ENCODE measurements at regions not wholly inside any gene's neighbourhood (a gene's known extent, or its start where the extent isn't known, plus 50 kb on each side); places are given as distances from the start of the nearest gene placed in this dataset.

DNA sequence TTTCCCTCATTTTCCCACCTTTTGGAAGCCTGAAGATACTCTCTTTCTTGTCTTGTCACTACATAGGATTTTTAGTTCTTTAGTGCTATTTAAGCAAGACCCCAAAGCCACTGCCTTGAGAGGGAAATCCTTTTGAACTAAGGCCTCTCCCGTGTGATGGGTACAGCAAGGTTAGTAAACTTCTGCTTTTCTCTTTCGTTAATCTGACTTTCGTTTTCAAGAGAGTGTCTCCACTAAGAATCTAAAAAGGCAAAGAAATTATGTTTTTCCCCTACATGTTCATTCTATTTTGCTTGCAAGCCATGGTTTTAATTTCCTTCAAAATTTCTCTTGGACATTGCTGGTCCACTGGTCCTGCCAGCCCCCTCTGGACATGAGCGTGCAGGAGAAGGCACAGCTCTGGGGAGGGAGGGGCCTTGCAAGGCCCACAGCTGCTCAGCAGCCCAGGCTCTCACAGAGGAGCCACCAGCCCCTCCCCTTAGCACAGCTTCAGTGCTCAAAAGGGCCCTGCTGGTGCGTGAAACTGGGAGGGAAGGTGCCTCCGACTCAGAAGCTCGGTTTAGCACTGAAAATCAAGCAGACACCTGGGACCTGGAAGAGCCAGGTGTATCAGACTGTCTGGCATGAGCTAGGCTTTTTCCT lies 210.9 kb upstream of the GALNT2 start:
- no peak overlapping the region for H3K27ac ChIP-seq
- TF ChIP-seq ZFX (IDR thresholded peaks at IDR 0.05) = no peak
- TF ChIP-seq, protein P1, sequence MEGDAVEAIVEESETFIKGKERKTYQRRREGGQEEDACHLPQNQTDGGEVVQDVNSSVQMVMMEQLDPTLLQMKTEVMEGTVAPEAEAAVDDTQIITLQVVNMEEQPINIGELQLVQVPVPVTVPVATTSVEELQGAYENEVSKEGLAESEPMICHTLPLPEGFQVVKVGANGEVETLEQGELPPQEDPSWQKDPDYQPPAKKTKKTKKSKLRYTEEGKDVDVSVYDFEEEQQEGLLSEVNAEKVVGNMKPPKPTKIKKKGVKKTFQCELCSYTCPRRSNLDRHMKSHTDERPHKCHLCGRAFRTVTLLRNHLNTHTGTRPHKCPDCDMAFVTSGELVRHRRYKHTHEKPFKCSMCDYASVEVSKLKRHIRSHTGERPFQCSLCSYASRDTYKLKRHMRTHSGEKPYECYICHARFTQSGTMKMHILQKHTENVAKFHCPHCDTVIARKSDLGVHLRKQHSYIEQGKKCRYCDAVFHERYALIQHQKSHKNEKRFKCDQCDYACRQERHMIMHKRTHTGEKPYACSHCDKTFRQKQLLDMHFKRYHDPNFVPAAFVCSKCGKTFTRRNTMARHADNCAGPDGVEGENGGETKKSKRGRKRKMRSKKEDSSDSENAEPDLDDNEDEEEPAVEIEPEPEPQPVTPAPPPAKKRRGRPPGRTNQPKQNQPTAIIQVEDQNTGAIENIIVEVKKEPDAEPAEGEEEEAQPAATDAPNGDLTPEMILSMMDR (conservative IDR thresholded peaks at IDR 0.05) = no peak

DNA sequence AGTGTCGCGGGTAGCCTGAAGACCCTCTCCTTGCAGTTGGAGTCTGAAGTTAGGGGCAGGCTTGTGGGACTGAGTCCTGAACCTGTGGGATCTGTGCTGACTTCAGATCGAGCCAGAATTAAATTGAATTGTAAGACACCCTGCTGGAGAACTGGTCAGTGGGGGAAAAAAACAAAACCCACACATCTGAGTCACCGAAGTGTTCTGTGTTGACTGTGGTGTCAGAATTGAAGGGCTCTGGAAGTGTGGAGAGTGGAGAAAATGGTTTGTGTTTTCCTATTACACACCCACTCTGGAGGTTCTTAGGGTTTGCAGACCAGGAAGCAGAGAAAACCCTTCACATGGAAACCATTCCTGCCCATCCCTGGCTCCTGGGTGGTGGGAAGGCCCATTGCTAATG lies 209.5 kb upstream of the GALNT2 start:
- H3K27ac ChIP-seq = no peak overlapping the region
- TF ChIP-seq, protein P1 (conservative IDR thresholded peaks at IDR 0.05) = no peak
- TF ChIP-seq ZFX (IDR thresholded peaks at IDR 0.05) = no peak

DNA sequence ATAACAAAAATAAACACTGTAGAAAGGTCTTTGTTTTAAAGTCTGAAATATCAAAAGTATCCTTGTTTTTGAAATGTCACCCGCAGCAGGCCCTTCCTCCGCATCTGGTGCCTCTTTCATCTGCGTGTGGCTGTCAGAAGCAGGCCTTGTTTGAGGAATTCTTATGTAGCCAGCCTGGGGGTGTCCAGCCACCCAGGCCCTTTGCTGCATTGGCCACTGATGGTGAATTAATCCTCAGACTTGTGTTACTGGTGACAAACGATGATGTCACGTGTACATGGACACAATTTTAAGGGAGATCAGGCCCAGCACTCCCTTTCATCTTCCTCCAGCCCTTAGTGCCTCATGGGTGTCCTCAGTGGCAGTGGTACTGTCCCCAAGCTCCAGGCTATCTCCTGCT lies 208.0 kb upstream of the GALNT2 start:
- H3K27ac ChIP-seq = no peak overlapping the region
- TF ChIP-seq ZFX (IDR thresholded peaks at IDR 0.05) = no peak
- TF ChIP-seq, protein P1 (conservative IDR thresholded peaks at IDR 0.05) = no peak

DNA sequence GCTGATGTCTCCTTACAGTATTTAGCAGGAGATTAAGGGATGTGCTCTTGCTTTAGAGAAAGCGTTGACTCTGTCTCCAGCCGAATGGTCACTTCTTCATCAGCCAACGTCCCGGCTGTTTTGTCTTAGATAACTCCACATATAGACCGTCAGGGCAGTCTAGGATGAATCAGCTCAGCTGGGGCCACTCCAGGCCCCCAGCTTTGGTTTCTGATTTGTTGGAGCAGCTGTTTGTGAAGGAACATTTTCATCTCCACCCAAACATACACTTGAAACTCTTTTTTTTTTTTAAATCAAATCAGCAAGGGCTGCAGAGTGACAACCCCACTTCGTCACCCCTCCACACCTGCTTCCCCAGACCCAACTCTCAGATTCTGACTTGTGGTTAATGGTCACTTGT lies 206.1 kb upstream of the GALNT2 start:
- H3K27ac ChIP-seq = no peak overlapping the region
- no peak for TF ChIP-seq ZFX (IDR thresholded peaks at IDR 0.05)
- TF ChIP-seq, protein P1 (conservative IDR thresholded peaks at IDR 0.05) = no peak

DNA sequence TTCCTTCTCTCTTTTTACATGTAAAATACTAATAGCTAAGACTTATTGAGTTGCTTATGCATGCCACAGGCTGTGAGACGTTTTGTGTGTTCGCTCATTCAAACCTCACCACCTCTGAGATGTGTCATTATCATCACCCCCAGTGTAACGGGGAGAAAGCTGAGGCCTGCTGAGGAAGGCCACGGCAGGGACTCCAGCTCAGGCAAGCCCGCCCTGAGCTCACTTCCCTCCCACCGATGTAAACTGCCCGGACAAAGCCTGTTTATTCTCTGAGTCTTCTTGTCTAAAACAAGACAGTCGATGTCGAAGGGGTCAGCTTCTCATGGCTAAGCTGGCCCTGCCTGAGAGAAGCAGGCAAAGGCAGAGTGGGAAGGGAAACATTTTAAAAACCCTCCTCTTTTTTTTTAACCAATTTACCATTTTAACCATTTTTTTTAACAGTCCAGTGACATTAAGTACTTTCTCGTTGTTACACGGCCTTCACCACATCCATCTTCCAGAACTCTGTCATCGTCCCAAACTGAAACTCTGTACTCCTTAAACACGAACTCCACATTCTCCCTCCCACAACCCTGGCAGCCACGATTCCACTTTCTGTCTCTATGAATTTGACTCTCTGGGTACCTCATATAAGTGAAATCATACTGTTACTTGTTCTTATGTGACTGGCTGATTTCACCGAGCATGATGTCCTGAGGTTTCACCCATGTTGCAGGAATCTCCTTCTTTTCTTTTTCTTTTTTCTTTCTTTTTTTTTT lies 204.8 kb upstream of the GALNT2 start:
- TF ChIP-seq ZFX (IDR thresholded peaks at IDR 0.05) = no peak
- TF ChIP-seq, protein P1 (conservative IDR thresholded peaks at IDR 0.05) = no peak
- no peak overlapping the region for H3K27ac ChIP-seq

DNA sequence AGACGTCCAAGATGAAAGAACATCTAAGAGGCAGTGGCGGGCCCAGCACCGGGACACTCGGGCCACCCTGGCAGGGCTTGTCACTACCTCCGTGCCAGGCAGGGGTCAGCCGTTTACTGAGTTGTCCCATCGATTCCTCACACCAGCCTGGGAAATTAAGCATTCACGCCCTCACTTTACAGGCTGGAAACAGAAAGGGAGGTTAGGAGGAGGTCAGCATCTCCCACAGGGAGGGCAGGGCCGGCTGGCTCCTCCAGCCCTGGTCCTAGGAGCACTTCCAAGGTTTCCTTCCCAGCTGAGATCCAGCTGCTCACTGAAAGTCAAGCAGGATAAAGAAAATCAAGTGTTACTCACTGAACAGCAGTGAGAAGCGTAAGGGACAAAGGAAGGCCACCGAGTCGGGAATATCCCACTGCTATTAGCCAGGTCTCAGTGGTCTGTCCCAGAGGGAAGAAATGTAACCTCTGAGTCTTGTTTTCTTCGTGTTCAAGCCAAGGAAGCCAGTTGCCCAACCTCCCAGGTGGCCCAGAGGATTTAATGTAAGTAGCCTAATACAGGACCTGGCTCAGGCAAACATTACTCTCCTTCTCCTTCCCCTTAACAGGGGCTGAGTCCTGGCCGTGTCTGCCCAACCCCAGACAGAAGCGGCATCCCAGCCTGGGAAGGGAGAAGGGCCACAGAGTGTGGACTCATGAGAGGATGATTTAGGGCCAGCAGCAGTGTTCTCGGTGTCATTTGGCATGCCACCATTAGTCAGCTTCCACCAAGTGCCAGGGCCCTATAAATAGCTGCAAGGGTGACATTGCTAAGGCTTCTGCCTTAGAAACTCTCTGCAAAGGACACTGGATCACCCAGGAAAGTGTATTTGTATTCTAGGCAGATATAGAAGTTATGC lies 203.1 kb upstream of the GALNT2 start:
- TF ChIP-seq, protein P1 (conservative IDR thresholded peaks at IDR 0.05) = no peak
- TF ChIP-seq ZFX (IDR thresholded peaks at IDR 0.05) = no peak
- no peak overlapping the region for H3K27ac ChIP-seq
